OCI-LY1 (cell line): ENCODE measurements at regions not wholly inside any gene's neighbourhood (a gene's known extent, or its start where the extent isn't known, plus 50 kb on each side); places are given as distances from the start of the nearest gene placed in this dataset.

ENCODE experiments used
- H2AFZ ChIP-seq: fragments of 200-600 bp; sonication (generic), shearing (Covaris generic); 2 replicates; pipeline ENCODE4 v1.6.0; 2014; ENCODE audit warnings: antibody characterized with exemption, mild to moderate bottlenecking, low read length
- H3F3A ChIP-seq: fragments of 200-600 bp; sonication (generic), shearing (Covaris generic); 2 replicates; pipeline ENCODE4 v1.6.0; 2014; ENCODE audit warnings: mild to moderate bottlenecking, antibody characterized with exemption, low read length, moderate library complexity; ENCODE audit not compliant: insufficient read depth
- H3K27ac ChIP-seq: fragments of 200-600 bp; sonication (generic); 2 replicates; pipeline ENCODE4 v1.5.1; 2014; ENCODE audit warnings: low read length, mixed run types, mild to moderate bottlenecking, low read depth; ENCODE audit not compliant: poor library complexity, severe bottlenecking
- H3K27me3 ChIP-seq: fragments of 200-600 bp; sonication (generic); 2 replicates; pipeline ENCODE4 v1.6.0; 2014; ENCODE audit warnings: antibody characterized with exemption, mild to moderate bottlenecking, low read length, moderate library complexity; ENCODE audit not compliant: insufficient read depth
- H3K36me3 ChIP-seq: fragments of 200-600 bp; sonication (generic); 2 replicates; pipeline ENCODE4 v1.6.1; 2014; ENCODE audit warnings: mild to moderate bottlenecking, antibody characterized with exemption, low read length, moderate library complexity, mixed read lengths; ENCODE audit not compliant: insufficient read depth
- H3K4me1 ChIP-seq: fragments of 200-600 bp; sonication (generic); 2 replicates; pipeline ENCODE4 v1.5.1; 2014; ENCODE audit warnings: mild to moderate bottlenecking, low read length, moderate library complexity; ENCODE audit not compliant: insufficient read depth, severe bottlenecking
- H3K4me2 ChIP-seq: fragments of 200-600 bp; sonication (generic), shearing (Covaris generic); 2 replicates; pipeline ENCODE4 v1.6.1; 2014; ENCODE audit warnings: low read length
- H3K4me3 ChIP-seq: fragments of 200-600 bp; sonication (generic); 2 replicates; pipeline ENCODE4 v1.5.1; 2014; ENCODE audit warnings: low read length, low read depth, mild to moderate bottlenecking, mixed read lengths; ENCODE audit not compliant: poor library complexity, severe bottlenecking
- H3K79me2 ChIP-seq: fragments of 200-600 bp; shearing (Covaris generic); 2 replicates; pipeline ENCODE4 v1.6.1; 2016; ENCODE audit warnings: mixed run types, low read length, mixed read lengths; ENCODE audit not compliant: insufficient read depth
- H3K9ac ChIP-seq: fragments of 200-600 bp; sonication (generic), shearing (Covaris generic); 2 replicates; pipeline ENCODE4 v1.6.1; 2014; ENCODE audit warnings: mild to moderate bottlenecking, low read length, mixed read lengths
- H3K9me2 ChIP-seq: fragments of 200-600 bp; sonication (generic), shearing (Covaris generic); 2 replicates; pipeline ENCODE4 v1.6.1; 2014; ENCODE audit warnings: low read depth, mild to moderate bottlenecking, low read length, mixed read lengths
- H3K9me3 ChIP-seq: fragments of 200-600 bp; shearing (Covaris generic); 2 replicates; pipeline ENCODE4 v1.6.1; 2014; ENCODE audit warnings: low read length, mixed read lengths
- H4K20me1 ChIP-seq: fragments of 200-600 bp; sonication (generic), shearing (Covaris generic); 2 replicates; pipeline ENCODE4 v1.6.0; 2016; ENCODE audit warnings: mild to moderate bottlenecking, low read length; ENCODE audit not compliant: insufficient read depth
- EZH2 ChIP-seq: fragments of 200-600 bp; sonication (generic), shearing (Covaris generic); IDR thresholded peaks from 2 replicates; pipeline ENCODE4 v1.8.0; 2017; ENCODE audit warnings: borderline replicate concordance, mixed run types, mild to moderate bottlenecking, antibody characterized with exemption, low read length, moderate library complexity, mixed read lengths
- TF ChIP-seq, protein P1 (sequence below): fragments of 200-600 bp; sonication (generic), shearing (Covaris generic); IDR thresholded peaks from 2 replicates; pipeline ENCODE4 v1.5.1; 2017; ENCODE audit warnings: mild to moderate bottlenecking, antibody characterized with exemption, low read length, moderate library complexity, mixed read lengths

DNA sequence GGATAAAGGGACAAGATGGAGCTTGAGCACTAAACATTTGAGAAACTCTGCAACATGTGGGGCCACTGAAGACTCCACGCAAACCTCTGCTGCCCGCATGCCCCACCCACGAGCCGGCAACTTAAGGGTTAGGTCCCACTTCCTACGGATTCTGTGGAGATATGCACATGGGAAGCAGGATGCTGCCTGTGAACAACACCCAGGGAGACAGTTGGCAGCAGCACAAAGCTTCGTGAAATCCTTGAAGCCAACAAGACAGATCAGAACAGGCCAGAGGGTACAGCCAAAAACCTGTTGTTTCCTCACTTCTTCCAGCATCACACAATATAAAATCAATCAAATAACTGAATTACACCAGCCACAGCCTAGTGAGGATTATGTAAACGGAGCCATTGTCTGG is 270.4 kb downstream of the ENC1 start:
- no peak overlapping the region for H3K27ac ChIP-seq
- no peak overlapping the region for H3K4me3 ChIP-seq
- no peak overlapping the region for H3K9ac ChIP-seq
- H3K79me2 ChIP-seq = no peaks in the 10 kb centered on the region
- no peaks in the 10 kb centered on the region for H3K9me2 ChIP-seq
- no peaks in the 10 kb centered on the region for H4K20me1 ChIP-seq
- no peak overlapping the region for H2AFZ ChIP-seq
- no peaks in the 10 kb centered on the region for H3K36me3 ChIP-seq
- no peaks in the 10 kb centered on the region for H3K27me3 ChIP-seq
- H3K4me1 ChIP-seq = no peaks in the 10 kb centered on the region
- TF ChIP-seq EZH2 = no peak
- TF ChIP-seq, protein P1, sequence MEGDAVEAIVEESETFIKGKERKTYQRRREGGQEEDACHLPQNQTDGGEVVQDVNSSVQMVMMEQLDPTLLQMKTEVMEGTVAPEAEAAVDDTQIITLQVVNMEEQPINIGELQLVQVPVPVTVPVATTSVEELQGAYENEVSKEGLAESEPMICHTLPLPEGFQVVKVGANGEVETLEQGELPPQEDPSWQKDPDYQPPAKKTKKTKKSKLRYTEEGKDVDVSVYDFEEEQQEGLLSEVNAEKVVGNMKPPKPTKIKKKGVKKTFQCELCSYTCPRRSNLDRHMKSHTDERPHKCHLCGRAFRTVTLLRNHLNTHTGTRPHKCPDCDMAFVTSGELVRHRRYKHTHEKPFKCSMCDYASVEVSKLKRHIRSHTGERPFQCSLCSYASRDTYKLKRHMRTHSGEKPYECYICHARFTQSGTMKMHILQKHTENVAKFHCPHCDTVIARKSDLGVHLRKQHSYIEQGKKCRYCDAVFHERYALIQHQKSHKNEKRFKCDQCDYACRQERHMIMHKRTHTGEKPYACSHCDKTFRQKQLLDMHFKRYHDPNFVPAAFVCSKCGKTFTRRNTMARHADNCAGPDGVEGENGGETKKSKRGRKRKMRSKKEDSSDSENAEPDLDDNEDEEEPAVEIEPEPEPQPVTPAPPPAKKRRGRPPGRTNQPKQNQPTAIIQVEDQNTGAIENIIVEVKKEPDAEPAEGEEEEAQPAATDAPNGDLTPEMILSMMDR = no peak
- H3F3A ChIP-seq = no peaks in the 10 kb centered on the region
- H3K4me2 ChIP-seq = no peak overlapping the region
- H3K9me3 ChIP-seq = no peaks in the 10 kb centered on the region

DNA sequence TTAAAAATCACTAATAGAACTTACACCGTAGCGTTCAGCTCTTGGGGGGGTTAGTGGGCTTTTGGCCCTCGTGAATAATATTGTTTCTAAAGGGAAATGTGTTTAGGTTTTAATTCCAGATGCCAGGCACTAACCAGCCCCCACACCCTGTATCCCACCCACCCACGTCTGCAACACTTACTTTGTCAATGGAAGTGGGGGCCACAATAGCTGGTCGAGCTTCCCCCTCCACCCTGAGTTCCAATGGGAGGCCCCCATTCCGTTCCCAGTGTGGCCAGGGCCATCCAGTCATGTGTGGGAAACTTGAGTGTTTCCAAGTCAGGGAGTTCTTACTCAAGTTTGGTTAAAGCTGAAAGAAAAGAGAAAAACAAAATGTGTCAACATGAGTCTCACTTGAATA is 271.4 kb downstream of the ENC1 start:
- Histone ChIP-seq H3F3A (no peaks in the 10 kb centered on the region), H3K9ac (no peak overlapping the region), H3K79me2 (no peaks in the 10 kb centered on the region), H3K27me3 (no peaks in the 10 kb centered on the region), H2AFZ (no peak overlapping the region), H3K27ac (no peak overlapping the region), H3K36me3 (no peaks in the 10 kb centered on the region), H4K20me1 (no peaks in the 10 kb centered on the region), H3K4me2 (no peak overlapping the region), H3K4me3 (no peak overlapping the region), H3K4me1 (no peaks in the 10 kb centered on the region), H3K9me2 (no peaks in the 10 kb centered on the region), H3K9me3 (no peaks in the 10 kb centered on the region)
- TF ChIP-seq, protein P1 = no peak
- TF ChIP-seq EZH2 = no peak

DNA sequence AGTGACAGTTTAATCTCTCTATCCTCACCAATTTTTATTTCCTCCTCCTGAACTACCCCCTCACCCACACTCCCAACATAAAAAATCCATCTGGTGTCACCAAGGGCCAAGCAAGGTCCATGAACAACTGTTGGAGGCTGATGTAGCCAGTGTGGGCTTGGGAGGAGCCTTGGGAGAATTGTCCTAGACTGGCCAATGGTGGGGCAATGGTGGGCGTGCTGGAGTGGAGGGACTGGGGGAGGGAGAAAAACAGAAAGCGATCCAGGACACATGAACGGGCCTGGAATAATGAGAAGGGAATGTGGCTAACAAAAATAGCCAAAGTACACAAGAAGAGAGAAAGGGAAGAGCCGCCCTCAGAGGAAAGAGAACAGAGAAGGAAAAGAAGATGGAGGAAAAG is 272.6 kb downstream of the ENC1 start:
- Histone ChIP-seq H3K4me2 (no peak overlapping the region), H3K27me3 (no peaks in the 10 kb centered on the region), H3K9me2 (no peaks in the 10 kb centered on the region), H3K79me2 (no peaks in the 10 kb centered on the region), H3K4me3 (no peak overlapping the region), H2AFZ (no peak overlapping the region), H4K20me1 (no peaks in the 10 kb centered on the region), H3K9me3 (no peaks in the 10 kb centered on the region), H3K4me1 (no peaks in the 10 kb centered on the region), H3K36me3 (no peaks in the 10 kb centered on the region), H3K27ac (no peak overlapping the region), H3K9ac (no peak overlapping the region), H3F3A (no peaks in the 10 kb centered on the region)
- TF ChIP-seq, protein P1 = no peak
- TF ChIP-seq EZH2 = no peak
